ENCODE measurements at regions not wholly inside any gene's neighbourhood (a gene's known extent, or its start where the extent isn't known, plus 50 kb on each side); places are given as distances from the start of the nearest gene placed in this dataset.

DNA sequence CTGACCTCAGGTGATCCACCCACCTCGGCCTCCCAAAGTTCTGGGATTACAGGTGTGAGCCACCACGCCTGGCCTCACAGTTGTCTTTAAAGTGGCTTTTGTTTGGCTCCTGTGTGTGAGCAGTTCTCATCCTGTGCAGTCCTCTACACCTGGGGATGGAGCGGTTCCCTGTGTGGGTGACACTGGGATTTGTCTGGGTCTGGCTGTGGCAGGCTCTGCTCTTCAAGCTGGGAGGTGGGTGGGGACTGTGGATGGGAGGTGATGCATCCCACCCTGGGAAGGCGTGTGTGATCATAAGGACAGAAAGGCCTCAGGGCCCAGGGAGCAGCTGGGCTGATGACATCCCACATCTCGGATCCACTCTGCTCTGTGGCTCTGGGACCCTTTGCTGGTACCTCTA lies 1266.8 kb downstream of the BRD1 start:
- TF ChIP-seq, protein P1, sequence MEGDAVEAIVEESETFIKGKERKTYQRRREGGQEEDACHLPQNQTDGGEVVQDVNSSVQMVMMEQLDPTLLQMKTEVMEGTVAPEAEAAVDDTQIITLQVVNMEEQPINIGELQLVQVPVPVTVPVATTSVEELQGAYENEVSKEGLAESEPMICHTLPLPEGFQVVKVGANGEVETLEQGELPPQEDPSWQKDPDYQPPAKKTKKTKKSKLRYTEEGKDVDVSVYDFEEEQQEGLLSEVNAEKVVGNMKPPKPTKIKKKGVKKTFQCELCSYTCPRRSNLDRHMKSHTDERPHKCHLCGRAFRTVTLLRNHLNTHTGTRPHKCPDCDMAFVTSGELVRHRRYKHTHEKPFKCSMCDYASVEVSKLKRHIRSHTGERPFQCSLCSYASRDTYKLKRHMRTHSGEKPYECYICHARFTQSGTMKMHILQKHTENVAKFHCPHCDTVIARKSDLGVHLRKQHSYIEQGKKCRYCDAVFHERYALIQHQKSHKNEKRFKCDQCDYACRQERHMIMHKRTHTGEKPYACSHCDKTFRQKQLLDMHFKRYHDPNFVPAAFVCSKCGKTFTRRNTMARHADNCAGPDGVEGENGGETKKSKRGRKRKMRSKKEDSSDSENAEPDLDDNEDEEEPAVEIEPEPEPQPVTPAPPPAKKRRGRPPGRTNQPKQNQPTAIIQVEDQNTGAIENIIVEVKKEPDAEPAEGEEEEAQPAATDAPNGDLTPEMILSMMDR (IDR thresholded peaks at IDR 0.05; ENCODE audit: low read depth, low read length, poor library complexity, severe bottlenecking) = no peak
- TF ChIP-seq EZH2phosphoT487 (IDR thresholded peaks at IDR 0.05; ENCODE audit: borderline replicate concordance, low read length) = no peak
